Left ventricle myocardium inferior (tissue), 1 donor: ENCODE measurements at regions not wholly inside any gene's neighbourhood (a gene's known extent, or its start where the extent isn't known, plus 50 kb on each side); places are given as distances from the start of the nearest gene placed in this dataset.

Experiments used
- DNase-seq: peaks from one replicate; pipeline ENCODE4 v3.0.0-alpha.2; 2020
- H3K27ac ChIP-seq: fragments of 200-600 bp; replicated peaks from 2 replicates; pipeline ENCODE4 v1.8.0; 2021
- H3K27me3 ChIP-seq: fragments of 200-600 bp; 2 replicates; pipeline ENCODE4 v1.8.0; 2021; ENCODE audit warnings: low read depth
- H3K36me3 ChIP-seq: fragments of 200-600 bp; 2 replicates; pipeline ENCODE4 v1.8.0; 2021
- H3K4me1 ChIP-seq: fragments of 200-600 bp; 2 replicates; pipeline ENCODE4 v1.8.0; 2021
- H3K4me3 ChIP-seq: fragments of 200-600 bp; 2 replicates; pipeline ENCODE4 v1.8.0; 2021; ENCODE audit warnings: mild to moderate bottlenecking, moderate library complexity
- H3K9me3 ChIP-seq: fragments of 200-600 bp; replicated peaks from 2 replicates; pipeline ENCODE4 v1.8.0; 2021
- intact Hi-C: fragments of 100-400 bp; cut with micrococcal nuclease; formaldehyde crosslinking; loops from one replicate; pipeline ENCODE4 v1.11.0; 2022
- TF ChIP-seq, protein P1 (sequence below): fragments of 200-600 bp; IDR thresholded peaks from 2 replicates; pipeline ENCODE4 v1.8.0; 2021; ENCODE audit warnings: antibody characterized with exemption, mild to moderate bottlenecking, borderline replicate concordance
- donor health status: DM: no; HTN: yes; CAD: no; lungs with severe emphysema.

DNA sequence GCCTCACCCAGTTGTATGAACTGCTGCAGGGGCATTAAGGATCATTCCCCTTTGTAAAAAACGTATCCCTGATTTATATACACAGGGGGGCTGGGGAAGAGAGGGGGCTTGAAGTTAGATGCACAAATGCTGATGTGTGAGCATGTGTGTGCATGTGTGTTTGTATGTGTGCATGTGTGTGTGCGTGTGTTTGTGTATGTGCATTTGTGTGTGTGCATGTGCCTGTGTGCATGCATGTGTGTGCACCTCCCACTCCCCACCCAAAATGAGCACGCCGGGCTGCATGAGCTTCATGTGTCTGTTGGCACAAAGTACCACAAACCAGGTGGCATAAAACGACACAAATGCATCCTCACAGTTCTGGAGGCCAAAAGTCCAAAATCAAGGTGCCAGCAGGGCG, 1315.2 kb downstream of the TBC1D22A start:
- TF ChIP-seq, protein P1, sequence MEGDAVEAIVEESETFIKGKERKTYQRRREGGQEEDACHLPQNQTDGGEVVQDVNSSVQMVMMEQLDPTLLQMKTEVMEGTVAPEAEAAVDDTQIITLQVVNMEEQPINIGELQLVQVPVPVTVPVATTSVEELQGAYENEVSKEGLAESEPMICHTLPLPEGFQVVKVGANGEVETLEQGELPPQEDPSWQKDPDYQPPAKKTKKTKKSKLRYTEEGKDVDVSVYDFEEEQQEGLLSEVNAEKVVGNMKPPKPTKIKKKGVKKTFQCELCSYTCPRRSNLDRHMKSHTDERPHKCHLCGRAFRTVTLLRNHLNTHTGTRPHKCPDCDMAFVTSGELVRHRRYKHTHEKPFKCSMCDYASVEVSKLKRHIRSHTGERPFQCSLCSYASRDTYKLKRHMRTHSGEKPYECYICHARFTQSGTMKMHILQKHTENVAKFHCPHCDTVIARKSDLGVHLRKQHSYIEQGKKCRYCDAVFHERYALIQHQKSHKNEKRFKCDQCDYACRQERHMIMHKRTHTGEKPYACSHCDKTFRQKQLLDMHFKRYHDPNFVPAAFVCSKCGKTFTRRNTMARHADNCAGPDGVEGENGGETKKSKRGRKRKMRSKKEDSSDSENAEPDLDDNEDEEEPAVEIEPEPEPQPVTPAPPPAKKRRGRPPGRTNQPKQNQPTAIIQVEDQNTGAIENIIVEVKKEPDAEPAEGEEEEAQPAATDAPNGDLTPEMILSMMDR, result no peak
- H3K9me3 ChIP-seq, result no peaks in the 10 kb centered on the region
- H3K36me3 ChIP-seq, result no peaks in the 10 kb centered on the region
- no peak for DNase-seq
- intact Hi-C loops, result no loop called here
- no peak overlapping the region for H3K4me3 ChIP-seq
- H3K27me3 ChIP-seq, result peaks cover 73% of the 10 kb centered on the region
- no peaks in the 10 kb centered on the region for H3K4me1 ChIP-seq
- no peak overlapping the region for H3K27ac ChIP-seq

DNA sequence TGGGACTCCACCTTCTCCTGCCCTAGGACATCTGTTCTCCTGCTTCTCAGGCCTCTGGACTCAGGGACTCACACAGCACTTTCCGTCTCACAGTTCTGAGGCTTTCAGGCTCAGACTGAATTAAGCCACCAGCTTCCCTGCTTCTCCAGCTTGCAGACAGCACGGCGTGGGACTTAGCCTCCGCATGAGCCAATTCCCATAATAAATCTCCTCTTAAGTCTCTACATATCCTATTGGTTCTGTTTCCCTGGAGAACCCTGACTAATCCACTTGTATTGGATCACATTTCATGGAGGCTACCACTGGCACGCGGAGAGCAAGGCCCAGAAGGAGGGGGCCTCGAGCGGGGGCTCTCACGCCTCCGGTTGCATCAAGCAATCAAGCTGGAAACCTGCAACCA, 1313.6 kb downstream of the TBC1D22A start:
- H3K9me3 ChIP-seq, result no peaks in the 10 kb centered on the region
- H3K4me1 ChIP-seq, result no peaks in the 10 kb centered on the region
- H3K36me3 ChIP-seq, result no peaks in the 10 kb centered on the region
- no peak overlapping the region for H3K27ac ChIP-seq
- intact Hi-C loops, result no loop called here
- TF ChIP-seq, protein P1, result no peak
- no peak overlapping the region for H3K4me3 ChIP-seq
- no peak for DNase-seq
- H3K27me3 ChIP-seq, result peaks cover 64% of the 10 kb centered on the region

DNA sequence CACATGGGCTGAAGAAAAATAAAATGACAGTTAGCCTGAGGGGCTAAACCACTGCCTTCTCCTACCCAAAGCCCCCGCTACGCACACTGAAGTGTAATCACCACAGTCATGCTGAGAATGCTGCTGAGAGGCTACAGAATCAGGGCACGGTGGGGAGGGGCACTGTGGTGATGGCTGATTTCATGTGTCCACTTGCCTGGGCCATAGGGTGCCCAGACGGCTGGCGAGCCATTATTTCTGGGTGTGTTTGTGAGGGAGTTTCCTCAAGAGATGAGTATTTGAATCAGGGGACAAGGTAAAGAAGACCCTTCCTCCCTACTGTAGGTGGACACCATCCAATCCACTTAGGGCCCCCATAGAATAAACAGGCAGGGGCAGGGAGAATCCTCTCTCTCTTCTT, 1313.2 kb downstream of the TBC1D22A start:
- Histone ChIP-seq H3K27ac (no peak overlapping the region), H3K27me3 (peaks cover 60% of the 10 kb centered on the region), H3K9me3 (no peaks in the 10 kb centered on the region), H3K4me1 (no peaks in the 10 kb centered on the region), H3K4me3 (no peak overlapping the region), H3K36me3 (no peaks in the 10 kb centered on the region)
- no peak for DNase-seq
- TF ChIP-seq, protein P1, result no peak
- intact Hi-C loops, result no loop called here

DNA sequence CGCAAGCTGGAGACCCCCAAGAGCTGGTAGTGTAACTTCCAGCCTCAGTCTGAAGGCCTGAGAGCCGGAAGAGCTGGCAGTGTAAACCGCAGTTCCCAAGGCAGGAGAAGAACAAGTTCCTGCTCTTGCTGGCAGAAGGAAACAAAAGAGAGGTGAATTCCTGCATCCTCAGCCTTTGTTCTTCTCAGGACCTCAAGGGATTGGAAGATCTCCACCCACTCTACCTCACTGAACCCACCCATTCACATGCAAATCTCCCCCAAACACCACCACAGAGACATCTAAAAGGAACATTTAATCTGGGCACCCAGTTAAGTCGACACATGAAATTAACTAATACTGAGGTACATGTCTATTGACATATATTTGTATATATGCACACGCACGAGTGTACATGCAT, 1310.3 kb downstream of the TBC1D22A start:
- H3K27me3 ChIP-seq, result peaks cover 52% of the 10 kb centered on the region
- no peaks in the 10 kb centered on the region for H3K4me1 ChIP-seq
- TF ChIP-seq, protein P1, result no peak
- intact Hi-C loops, result no loop called here
- H3K36me3 ChIP-seq, result no peaks in the 10 kb centered on the region
- no peak for DNase-seq
- H3K9me3 ChIP-seq, result peaks cover 8% of the 10 kb centered on the region
- H3K4me3 ChIP-seq, result no peak overlapping the region
- no peak overlapping the region for H3K27ac ChIP-seq

DNA sequence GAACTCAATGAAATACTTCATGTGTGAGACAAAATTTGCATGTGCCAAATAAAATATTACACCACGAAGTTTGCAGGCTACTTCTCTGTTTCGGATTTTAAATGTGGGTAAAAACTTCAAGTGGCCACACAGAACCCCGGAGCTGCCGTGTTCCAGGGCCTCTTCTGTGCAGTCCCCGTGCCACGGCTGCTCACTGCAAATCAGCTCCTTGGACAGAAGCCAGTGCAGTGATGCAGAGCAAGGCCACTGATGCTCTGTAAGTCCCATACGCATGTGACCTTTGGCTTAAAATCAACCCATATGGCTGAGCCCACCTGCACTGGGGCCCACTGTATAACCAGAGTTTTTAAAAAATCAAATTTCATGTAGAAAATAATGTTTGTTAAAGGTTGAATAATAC, 1309.4 kb downstream of the TBC1D22A start:
- H3K4me1 ChIP-seq, result no peaks in the 10 kb centered on the region

More for the DNA sequence above, 1309.4 kb downstream of the TBC1D22A start:
- TF ChIP-seq, protein P1, result no peak
- Histone ChIP-seq H3K36me3 (no peaks in the 10 kb centered on the region), H3K9me3 (peaks cover 8% of the 10 kb centered on the region), H3K27ac (no peak overlapping the region), H3K27me3 (peaks cover 51% of the 10 kb centered on the region), H3K4me3 (no peak overlapping the region)
- no peak for DNase-seq
- intact Hi-C loops, result no loop called here
